GM21447 (cell line): ENCODE measurements at regions not wholly inside any gene's neighbourhood (a gene's known extent, or its start where the extent isn't known, plus 50 kb on each side); places are given as distances from the start of the nearest gene placed in this dataset.

Experiments used
- ATAC-seq: cut with Tn5 transposase; IDR thresholded peaks from one replicate; pipeline ENCODE4 v1.9.1; 2021; ENCODE audit not compliant: unreplicated experiment

DNA sequence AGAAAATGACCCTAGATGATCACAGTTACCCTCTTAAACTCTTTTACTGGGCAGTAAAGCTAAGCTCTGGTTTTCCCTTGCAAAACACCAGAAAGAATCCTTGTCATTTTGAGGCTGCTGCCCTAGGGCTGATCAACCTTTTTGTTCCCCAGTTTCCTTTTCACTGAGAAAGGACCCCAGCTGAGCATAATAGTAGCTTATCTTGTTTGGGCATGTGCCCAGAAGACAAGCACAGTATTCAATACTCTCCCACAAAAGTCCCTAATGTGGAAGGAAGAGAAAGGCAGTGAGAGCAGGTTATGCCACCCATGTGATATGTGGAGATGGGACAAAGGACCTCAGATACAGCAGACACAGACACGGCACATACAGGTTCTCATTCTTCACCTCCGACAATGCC lies 332.6 kb upstream of the TMPO start:
- ATAC-seq, result no peak

DNA sequence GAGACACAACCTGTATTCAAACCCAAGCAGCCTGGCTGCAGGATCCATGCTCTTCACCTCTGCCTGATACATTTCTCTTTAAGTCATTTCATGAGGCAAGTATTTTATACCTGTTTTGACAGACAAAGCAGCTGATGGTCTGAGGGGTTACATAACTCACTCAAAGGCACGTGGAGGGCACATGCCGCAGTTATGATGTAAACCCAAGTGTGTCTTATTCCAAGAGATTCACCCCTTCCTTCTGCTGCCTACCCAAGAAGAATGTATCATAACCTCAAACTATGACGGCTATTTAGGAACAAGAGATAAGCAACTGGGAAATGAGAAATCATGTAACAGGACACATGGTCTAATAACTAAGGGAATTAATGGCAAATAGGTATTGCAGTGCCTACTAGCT lies 329.8 kb upstream of the TMPO start:
- no peak for ATAC-seq

DNA sequence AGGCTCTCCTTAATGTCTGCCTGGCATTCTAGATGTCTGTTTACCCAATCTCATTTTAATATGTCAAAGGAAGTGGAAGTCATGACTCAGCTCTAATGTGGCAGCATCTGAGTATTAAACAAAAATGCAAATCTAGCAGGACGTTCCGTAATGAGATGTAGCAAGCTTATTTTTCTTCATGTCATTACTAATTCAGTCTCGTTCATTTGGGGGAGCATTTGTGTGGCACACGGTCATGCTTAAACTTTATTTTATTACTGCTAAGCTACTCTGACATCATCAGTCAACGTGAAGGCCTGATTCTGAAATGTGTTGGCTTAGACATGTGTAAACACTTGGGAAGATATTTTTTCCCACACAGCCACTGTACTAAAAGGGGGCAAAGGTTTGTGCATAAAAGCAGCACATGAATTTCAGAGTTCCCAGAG lies 326.7 kb upstream of the TMPO start:
- ATAC-seq, result no peak

DNA sequence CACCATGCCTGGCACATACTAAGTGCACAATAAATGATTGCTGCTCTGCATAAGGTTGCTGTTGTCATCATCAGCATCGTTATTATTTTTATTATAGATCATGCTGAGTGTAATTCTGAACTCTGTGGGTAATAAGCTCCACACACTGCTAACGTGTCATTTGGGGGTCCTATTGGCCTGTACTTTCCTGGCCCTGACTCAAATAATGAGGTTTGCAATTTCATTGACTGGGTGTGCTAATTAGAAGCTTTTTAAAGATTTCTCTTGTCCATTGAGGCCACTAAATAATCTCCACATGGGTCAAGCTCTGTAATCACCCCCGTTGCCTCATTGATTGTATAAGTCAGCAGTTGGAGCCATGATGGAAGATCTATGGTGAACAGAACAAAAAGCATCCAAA lies 320.8 kb upstream of the TMPO start:
- ATAC-seq, result no peak

DNA sequence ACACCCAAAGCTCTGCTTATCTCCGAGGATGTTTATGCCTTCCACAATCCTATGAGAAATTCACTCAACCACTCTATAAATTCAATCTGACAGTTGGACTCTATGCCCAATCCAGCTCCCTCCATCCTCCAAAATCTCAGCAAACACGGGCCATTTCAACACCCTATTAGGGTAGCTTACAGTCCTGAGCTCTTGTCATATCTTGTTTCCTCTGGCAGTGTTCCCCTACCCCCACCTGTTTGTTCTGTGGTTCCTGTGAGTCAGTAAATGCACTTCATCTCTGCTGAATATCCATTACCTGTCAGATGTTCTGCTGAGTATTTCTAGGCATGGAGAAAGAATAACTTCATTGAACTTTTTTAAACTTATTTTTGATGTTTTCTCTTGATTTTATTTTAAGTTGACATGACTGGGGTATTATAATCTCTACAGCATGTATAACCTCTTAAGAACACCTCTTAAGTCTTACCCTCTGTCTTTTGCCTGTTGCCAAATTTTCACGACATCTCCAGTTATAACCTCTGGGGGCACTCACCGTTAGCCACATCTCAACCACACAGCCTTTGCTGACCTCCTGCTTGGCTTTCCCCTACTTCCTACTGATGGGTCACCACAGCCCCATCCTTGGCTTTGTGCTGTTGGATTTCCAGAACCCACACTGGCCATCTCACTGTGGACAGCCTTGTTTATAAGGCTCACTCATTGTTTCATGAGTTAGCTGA lies 317.0 kb upstream of the TMPO start:
- ATAC-seq, result no peak

DNA sequence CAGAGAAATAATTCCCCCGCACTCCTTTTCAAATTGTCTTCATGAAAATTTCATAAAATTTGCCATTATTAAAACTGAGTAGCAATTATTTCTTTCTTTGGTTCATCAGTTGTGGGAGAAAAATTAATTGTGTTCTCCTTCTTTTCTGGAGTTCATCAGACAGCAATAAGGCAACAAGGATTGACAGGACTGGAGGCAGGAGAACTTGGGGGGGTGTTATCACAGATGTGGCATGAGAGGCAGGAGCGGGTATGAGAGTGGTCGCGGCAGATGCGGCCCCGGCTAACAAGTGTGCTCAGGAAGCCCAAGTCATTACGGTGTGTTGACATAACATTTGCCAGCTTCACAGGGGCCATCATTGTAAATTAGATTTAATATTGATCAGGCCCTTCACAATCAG lies 306.6 kb upstream of the TMPO start:
- no peak for ATAC-seq

DNA sequence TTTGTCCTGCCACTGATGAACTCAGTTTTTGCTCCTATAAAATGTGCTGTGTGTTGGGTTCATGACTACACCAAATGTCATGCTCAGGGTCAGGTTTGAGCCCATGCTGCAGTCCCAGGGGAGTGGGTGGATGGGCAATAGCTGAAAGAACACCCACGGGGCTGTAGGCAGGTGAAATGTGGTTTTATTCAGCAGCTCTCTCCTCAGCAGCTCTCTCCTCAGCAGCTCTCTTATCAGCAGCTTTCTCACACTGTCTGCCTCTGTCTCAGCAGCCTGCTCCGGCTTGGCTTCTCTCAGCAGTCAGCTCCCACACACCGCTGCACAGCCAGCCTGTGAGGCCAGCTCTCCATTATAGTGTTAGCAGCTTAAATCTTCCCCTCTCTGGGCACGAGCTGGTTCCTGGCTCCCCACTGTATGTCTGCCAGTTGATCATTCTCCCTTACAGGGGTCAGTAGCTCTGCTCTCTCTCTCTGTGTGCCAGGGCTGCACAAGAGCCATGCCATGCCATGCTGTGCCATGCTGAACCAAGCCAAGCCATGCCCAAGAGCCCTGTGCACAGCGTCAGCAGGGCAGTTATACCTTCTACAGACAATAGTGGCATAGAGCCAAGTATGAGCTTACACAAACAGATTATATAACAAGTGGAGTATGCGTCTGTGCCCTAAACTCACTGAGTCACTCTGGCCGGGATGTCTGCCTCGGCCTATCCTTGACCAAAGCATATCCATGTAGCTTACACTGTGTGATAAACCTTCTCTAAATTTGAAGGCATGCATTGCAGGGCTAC lies 303.3 kb upstream of the TMPO start:
- ATAC-seq, result no peak

DNA sequence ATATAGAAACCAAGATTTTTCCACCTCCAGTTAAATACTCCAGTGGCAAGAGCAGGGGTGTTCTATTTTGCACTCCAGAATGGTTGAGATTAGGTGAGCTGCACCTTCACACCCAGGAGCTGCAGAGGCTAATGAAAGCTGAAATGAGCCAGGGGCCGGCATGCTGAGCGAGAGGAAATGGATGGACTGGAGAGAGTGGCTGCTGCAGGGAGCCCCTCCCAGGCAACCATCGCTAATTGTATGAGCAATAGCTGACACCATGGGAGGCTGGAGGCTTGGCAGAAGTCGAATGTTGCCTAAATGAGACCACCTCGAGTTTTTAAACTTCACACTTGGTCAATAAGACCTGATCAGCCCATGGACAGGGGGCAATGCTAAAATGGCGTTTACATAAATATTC lies 301.8 kb upstream of the TMPO start:
- no peak for ATAC-seq

DNA sequence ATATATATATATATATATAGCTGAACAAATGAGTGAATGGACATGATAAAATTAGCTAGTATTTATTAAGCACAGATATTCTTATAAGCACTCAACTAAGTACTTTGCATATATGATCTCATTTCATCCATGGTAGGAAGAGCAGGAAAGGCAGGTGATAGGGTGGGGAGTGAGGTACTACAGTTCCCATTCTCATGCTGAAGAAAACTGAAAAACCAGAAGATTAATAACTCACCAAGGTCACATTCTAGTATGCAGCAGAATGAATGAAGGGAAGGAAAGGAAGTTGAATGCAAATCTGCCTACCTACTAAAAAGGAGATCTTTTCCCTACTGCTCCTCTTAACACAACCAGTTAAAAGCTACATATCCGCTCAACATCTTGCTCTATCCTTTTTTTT lies 298.1 kb upstream of the TMPO start:
- no peak for ATAC-seq

DNA sequence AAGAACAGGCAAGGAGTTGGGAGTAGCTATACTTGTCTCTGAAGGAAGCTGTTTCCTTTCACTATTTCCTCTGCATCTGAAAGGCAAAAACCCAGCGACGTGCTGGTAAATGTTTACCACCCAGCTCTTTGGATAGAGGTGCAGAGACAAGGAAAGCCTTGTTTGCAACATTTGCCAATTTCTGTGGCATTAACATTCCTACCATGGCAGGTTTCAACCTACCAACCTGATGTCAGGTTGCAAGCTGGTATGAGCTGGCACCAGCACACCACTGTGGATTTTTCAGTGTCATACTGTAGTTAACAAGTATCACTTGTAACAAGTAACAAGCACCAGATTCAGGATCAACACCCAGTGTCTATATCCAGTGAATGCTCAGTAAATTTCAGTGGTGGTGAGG lies 294.8 kb upstream of the TMPO start:
- ATAC-seq, result no peak

DNA sequence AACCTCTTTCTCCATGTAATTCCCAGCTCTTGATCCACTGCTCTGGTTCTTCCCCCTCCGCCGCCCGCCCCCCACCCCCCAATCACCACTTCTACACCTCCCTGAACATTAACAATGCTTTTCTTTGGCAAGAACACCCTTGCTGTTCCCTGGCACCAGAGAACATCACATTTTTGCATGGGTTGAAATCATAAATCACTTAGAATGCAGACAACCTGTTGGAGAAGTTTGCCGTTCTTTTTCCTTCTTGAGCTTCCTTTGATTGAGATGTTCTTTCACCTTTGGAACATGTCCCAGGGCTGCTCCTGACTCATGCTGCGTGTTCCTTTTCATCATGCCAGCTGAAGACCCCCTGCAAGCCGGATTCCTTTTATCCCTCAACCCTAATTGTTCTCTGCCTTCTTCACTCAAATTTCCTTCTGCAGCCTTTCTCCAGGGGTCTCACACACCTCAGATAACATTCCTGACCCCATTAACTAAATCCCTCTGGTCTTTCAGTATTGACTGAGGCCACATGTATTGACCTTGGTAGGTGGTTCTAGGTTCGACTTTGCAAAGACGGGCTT lies 294.1 kb upstream of the TMPO start:
- ATAC-seq, result no peak

DNA sequence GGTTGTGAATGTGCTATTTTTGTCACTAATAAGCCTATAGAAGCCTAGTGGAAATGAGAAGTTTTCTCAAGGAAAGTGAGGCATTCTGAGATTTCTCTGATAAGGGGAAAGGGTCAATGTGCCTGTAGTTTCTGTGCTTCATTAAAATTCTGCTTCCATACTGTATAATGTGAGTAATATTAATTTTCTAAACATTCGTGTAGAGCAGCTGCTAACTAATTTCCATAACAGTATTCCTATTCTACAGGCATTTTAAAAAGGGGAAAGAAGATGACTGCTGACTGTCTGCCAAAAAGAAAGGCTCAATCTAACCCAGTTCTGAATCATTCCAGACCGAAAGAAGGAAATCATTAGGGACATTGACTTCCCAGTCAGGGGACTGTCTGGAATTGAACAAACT lies 293.3 kb upstream of the TMPO start:
- ATAC-seq, result no peak

DNA sequence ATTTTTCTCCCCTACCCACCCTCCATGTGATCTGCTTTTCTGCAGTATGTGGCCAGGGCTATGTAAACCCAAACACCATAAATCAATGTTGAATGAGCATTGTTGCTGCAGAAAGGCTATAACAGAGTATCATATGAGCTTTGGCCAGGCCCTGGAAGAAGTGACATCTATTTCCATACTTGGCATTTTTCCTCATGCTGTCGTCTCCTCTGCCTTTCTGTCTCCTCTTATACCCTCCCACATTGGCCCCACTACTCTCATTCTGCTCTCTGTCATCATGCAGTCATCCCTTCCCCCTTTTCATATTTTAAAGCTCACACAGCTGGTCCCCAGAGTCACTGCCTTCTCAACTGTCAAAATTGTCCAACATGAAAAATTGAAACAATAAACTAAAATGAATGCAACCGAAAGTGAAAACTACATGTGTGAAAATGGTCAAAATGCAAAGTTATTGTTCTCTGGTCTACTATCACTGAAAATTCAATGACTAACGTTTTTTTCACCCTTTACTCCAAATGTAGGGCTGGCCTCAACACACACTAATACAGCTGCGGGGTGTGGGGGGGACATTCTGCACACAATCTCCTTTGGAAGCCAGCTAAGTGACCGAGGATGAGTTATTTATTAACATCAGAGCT lies 290.7 kb upstream of the TMPO start:
- peak; percentile 76 for ATAC-seq

DNA sequence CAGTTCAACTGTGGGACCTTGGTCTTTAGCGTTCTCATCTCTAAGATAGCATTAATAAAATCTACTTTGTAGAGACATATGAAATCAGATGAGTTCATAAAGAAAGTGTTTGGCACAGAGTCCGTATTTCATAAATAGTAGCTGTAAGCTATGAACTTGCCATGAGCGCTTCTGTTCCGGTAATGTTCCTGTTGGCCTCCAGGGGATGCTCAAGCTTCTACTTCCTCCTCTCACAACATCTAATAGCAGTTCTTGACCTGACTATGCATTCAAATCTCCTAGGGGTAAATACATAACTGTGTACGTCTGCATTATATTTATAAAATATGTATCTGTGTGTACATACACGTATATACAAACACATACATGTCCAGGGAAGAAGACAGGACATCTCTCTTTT lies 288.2 kb upstream of the TMPO start:
- no peak for ATAC-seq

DNA sequence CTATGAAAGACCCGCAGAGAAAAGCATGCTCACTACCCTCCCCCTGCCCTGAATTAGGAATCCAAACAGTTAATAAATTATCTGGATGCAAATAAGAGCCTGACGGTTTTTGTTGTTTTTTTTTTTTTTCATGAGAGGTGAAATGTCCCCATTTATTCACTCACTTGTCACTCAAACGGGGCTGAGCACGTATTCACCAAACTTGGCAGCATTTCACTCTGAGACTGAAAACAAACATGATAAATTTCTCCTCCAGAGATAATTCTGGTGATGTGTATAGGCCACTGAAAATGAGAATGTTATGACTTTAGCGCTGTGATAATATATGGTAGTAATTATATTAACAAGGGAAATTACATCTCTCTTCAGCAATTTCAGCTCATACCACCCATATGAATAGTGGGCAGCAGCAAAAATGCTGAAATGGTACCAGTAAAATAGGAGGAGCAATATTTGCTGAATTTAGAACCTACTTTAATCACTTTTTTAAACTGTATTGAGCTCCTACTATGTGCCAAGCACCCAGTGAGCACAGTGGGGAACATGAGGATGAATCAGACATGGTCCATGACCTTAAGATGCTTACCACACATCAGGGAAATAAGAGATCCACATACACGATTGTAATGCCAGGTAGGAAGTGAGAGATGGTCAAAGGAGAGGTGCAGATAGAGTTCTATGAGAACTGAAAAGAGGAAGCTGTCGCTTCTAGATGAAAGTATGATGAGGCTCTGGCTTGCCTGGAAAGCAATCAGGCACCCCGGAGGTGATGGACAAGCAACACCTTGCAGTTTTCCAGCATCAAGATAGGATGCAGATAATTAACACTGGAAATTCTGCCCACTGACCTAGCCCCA lies 286.5 kb upstream of the TMPO start:
- ATAC-seq, result no peak

DNA sequence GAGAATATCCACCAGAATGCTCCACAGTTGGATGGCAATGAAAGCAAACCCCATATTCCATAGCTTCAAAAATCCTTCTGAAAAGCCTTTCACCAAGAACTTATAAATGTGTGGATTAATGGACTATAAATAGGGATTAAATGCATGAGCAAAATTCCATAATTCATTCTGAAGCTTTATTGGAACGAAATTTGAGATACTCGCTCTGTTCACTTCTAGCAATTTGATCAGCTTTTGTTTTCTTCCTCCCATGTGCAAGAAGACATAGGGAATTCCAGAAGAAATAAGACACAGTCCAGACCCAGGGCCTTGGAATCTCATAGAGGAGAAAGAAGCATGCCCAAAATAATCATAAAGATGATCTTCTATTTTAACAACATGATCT lies 285.9 kb upstream of the TMPO start:
- ATAC-seq, result no peak

DNA sequence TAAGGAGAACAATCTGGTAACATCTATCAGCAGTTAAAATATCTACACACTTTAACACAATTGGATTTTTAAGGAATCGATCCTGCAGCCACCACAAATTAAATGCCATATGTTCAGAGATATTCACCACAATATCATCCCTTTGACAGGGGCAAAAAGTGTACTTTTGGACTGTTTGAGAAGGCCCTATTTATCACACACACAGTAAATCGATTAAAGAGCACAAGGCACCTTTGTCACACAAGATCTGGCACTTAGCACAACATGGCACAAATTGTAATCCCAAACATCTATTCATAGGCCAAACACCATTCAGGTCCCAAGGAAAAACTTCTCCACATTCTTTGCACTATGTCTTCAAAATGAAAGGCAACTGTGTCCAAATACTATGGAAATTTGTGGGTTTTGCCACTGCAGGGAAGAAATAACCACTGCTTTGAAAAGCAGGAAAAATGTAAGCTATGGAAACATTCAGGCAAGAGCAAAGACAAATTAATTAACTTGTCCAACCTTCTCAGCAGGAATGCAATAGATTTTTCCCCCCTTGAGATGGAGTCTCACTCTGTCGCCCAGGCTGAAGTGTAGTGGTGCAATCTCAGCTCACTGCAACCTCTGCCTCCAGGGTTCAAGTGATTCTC lies 282.5 kb upstream of the TMPO start:
- no peak for ATAC-seq

DNA sequence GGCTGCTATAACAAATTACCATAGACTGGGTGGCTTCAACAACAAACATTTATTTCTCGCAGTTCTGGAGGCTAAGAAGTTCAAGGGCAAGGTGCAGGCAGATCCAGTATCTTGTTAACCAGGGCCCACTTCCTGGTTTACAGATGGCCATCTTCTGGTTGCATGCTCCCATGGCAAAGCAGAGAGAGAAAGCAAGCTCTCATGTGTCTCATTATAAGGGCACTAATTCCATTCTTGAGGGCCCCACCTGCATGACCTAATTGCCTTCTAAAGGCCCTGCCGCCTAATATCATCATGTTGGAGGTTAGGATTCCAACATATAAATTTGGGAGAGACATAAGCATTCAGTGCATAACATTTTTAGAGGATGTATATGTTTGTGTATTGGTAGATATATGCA lies 280.1 kb upstream of the TMPO start:
- no peak for ATAC-seq

DNA sequence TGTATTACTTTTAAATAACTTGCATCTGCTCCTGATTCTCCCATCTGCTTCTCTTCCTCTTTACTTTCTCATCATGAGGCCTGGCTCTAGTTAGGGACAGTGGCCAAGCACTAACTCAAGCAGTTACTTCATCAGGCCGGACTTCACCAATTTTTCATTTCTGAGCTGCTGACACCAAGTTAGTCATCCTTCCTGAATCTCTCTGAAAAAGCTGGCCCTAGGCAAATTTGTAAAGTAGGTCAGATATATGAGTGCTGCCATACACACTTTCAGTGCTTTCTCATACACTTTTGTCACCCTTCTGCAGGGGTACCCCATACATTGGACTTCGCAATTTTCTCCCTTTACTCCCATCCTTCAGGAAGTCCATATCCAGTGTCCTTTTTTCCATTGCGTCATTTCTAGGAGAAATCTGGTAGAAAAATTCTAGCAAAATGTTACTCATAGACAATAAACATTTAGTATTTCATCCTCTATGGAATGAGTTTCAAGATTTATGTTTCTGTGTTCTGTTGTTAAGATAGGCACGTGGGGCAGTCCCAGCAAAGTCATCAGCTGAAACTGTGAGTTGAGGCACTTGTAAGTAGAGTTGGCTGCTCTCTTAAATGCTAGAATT lies 276.8 kb upstream of the TMPO start:
- no peak for ATAC-seq

DNA sequence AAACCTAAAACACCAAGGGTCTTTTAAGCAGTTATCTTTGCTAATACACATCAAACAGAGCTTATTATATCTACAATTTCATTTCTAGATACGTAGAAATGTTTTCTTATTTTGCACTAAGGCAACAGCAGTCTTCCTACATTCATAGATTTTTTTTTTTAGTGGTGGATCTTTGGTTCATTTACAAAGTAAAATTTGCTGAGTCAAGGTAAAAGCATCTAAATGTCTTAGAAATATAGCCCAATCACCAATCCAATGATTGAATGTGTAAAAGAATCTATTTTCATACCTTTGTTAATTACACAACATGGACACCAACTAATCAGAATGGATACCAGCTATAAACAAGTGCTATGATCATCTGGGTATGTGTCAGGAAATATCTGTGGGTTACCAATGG lies 272.2 kb upstream of the TMPO start:
- ATAC-seq, result no peak
